ENCODE measurements at regions not wholly inside any gene's neighbourhood (a gene's known extent, or its start where the extent isn't known, plus 50 kb on each side); places are given as distances from the start of the nearest gene placed in this dataset.

DNA sequence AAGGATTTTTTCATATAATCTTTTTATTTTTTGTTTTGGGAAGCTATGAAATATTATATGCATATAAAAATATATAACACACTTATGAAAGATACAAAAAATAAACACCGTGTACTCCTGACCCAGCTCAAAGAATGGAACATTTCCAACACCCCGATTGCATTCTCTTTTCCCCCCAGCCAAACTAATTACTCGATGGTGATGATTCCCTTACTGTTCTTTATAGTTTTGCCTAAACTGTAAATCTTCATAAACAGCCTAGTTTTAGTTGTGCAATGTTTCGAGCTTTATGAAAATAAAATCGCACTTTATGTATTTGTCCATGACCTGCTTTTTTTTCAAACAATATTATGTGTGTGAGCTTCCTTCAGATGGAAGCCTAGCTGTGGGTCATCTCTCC lies 352.0 kb upstream of the KAZN start:
- no peak for TF ChIP-seq CTCF (IDR thresholded peaks at IDR 0.05)
- TF ChIP-seq, protein P1, sequence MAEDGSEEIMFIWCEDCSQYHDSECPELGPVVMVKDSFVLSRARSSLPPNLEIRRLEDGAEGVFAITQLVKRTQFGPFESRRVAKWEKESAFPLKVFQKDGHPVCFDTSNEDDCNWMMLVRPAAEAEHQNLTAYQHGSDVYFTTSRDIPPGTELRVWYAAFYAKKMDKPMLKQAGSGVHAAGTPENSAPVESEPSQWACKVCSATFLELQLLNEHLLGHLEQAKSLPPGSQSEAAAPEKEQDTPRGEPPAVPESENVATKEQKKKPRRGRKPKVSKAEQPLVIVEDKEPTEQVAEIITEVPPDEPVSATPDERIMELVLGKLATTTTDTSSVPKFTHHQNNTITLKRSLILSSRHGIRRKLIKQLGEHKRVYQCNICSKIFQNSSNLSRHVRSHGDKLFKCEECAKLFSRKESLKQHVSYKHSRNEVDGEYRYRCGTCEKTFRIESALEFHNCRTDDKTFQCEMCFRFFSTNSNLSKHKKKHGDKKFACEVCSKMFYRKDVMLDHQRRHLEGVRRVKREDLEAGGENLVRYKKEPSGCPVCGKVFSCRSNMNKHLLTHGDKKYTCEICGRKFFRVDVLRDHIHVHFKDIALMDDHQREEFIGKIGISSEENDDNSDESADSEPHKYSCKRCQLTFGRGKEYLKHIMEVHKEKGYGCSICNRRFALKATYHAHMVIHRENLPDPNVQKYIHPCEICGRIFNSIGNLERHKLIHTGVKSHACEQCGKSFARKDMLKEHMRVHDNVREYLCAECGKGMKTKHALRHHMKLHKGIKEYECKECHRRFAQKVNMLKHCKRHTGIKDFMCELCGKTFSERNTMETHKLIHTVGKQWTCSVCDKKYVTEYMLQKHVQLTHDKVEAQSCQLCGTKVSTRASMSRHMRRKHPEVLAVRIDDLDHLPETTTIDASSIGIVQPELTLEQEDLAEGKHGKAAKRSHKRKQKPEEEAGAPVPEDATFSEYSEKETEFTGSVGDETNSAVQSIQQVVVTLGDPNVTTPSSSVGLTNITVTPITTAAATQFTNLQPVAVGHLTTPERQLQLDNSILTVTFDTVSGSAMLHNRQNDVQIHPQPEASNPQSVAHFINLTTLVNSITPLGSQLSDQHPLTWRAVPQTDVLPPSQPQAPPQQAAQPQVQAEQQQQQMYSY (CRISPR knock-in tag; IDR thresholded peaks at IDR 0.05), result no peak
- no peak for TF ChIP-seq IRF2 (CRISPR knock-in tag; IDR thresholded peaks at IDR 0.05; ENCODE audit: borderline replicate concordance, low read depth)
- TF ChIP-seq TEAD4 (CRISPR knock-in tag; IDR thresholded peaks at IDR 0.05), result no peak
- TF ChIP-seq, protein P2, sequence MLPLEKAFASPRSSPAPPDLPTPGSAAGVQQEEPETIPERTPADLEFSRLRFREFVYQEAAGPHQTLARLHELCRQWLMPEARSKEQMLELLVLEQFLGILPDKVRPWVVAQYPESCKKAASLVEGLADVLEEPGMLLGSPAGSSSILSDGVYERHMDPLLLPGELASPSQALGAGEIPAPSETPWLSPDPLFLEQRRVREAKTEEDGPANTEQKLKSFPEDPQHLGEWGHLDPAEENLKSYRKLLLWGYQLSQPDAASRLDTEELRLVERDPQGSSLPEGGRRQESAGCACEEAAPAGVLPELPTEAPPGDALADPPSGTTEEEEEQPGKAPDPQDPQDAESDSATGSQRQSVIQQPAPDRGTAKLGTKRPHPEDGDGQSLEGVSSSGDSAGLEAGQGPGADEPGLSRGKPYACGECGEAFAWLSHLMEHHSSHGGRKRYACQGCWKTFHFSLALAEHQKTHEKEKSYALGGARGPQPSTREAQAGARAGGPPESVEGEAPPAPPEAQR (CRISPR knock-in tag; IDR thresholded peaks at IDR 0.05), result no peak
- TF ChIP-seq SP1 (CRISPR knock-in tag; conservative IDR thresholded peaks at IDR 0.05), result no peak
- no peak for TF ChIP-seq ATF3 (CRISPR knock-in tag; conservative IDR thresholded peaks at IDR 0.05)
